ENCODE measurements at regions not wholly inside any gene's neighbourhood (a gene's known extent, or its start where the extent isn't known, plus 50 kb on each side); places are given as distances from the start of the nearest gene placed in this dataset.
"Not testable (repeated sequence)": the region's sequence is repeated elsewhere in the genome, so short reads cannot be mapped to it uniquely, and the experiment has no call there.

DNA sequence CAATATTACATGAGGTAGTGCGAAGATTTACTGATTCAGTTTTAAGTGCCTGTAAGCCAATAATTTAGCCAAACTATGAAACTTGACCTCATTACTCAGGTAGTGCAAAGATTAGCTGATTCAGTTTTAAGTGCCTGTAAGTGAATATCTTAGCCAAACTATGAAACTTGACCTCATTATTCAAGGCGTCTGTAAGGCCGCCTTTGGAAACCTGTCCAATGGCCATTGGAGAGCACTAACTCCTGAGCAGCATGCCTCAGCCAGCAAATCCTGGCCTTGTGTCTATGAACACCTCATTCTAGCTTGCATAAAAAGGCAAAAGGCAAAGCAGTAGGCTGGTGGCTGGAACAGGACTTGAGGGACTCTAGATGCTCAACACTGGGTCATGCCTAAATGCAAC, 127.0 kb upstream of the GPR12 start:
- no peak for DNase-seq

DNA sequence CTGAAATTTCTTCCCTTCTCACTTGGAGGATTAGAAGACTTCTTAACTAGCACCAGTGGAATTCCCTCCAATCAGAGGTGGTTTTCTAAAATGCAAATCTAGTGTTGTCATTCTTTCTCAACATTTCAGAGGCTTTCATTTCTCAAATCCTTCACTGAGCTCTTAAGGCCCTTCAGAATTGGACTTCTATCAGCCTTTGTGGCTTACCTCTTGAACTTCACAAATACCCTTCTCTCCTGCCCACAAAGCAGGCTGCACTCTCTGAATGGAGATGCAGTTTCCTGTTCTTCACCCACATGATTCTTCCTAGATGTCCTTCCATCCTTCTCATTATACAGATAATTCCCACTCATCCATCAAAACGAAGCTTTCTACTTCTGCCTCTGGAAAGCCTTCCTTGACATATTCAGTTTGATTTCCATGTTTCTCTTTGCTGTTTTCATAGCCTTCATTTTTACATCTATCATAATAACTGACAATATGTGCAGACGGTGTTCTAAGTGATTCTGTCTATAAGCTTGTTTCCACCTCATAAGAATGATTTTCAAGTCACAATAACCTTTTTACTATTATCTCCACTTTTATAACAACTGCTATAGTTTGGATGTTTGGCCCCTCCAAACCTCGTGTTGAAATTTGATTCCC, 123.1 kb upstream of the GPR12 start:
- DNase-seq, result no peak

DNA sequence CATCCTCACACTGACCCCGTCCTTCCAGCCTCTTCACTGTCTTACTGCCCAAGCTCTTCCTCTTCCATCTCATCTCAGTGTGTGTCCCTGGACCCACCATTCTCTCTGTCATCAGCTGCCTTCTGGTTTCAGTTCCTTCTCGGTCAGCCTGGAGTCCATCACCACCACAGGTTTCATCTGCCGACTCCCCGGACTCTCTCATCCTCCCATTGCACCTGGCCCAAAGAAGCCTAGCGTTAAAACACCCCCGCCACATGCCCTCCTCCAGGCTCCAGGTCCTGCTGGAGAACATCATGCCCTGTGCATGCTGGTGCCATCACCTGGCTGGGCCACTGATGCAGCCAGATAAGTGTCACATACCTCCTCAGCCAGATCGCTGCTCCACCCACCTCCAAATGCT, 122.1 kb upstream of the GPR12 start:
- no peak for DNase-seq

DNA sequence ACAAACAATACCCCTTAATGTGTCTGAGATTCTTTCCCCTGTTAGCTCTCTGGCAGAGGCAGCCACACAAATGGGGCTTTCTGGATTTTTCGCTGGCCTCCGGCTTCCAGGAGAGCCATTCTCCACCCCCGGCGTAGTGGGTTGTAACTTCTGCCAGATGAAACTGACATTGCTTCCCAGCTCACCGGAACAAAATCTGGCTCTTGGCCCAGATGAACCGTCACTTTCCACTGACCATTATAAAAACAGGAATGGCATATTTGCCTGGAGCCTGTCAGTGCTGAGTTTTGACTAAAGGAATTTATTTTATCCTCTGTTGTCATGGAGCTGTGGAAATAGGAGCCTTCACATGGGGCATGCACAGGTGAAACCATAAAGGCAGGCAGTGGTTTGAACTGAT, 120.6 kb upstream of the GPR12 start:
- no peak for DNase-seq

DNA sequence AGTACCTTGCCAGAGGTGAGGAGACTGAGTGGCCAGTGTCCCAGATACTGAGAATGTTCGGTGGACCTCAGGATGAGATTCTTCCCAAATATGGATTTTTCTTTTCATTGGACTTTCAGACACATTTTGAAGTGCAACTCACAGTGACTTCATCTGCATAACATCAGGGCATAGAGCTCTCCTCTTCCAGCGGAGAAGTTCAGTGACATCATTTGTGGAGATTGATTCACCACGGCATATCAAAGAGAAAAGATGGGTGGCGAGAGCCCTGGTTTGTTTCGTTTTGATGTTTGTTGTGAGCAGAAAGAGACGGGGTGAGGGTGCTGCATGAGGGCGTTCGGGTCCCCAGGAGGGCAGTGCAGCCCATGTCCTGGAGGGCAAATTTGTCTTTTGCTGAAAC, 120.1 kb upstream of the GPR12 start:
- no peak for DNase-seq

DNA sequence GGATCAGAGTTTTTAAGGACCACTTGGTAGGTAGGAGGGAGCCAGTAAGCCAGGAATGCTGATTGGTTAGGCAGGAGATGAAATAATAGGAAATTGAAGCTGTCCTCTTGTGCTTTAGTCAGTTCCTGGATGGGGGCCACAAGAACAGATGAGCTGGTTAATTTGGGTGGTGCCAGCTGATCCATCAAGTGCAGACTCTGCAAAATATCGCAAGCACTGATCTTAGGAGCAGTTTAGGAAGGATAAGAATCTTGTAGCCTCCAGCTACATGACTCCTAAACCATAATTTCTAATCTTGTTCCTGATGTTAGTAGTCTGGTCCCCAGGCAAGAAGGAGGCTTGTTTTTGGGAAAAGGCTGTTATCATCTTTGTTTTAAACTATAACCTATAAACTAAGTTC, 117.9 kb upstream of the GPR12 start:
- no peak for DNase-seq

DNA sequence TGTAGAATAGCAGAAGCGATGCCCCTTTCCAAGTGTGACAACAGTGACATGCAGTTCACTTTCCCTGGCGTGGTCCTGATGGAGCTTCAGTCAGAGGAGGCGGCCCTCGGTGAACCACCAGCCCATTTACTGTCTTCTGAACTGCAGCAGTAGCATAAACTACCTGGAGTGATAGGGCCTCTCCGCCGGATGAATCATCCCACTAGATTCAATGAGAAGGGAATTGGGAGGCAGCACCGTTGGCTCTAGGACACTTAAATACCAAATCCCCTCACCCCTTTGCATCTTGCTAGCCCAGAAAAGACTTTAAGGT, 112.8 kb upstream of the GPR12 start:
- no peak for DNase-seq

DNA sequence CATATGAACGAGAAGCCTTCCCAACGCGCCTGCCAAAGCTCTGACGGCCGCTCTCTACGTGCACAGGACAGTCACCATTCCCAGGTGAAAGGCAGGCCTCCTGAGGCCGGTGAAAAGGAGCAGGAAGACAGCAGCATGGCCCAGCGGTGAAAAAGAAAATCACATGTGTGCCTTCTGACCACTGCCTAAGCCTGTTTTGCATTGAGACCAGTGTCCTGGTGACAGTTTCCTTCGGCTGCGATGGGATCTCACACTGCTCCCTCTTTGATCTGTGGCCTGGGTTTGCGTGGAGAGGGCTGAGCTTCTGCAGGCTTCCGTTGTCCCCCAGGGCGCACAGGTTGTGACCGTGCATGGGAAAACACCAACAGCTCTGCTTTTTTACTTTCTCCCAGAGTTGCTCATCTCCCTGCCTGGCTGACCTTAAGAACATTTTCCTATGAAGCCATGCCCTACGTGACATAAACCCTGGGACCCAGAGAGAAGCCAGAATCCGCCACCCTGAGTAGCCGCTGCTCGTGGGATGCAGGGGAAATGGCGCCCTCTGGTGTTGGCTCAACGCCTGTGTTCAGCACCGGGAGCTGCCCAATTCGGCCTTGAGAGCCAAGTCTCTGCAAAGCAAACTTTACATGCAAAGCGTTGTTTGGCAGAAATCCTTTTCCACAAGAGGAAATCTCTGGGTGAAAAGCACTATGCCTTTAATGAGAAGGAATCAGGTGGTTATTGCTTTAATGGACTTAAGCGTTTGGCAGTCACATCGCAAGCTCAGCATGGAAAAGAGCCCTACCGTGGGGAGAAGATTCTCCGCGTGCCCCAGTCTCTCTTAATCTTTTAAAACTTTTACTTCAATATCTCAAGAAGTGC, 112.2 kb upstream of the GPR12 start:
- DNase-seq, result peak in 7 of 14 donors; percentile 11 to 60 (median 30)

DNA sequence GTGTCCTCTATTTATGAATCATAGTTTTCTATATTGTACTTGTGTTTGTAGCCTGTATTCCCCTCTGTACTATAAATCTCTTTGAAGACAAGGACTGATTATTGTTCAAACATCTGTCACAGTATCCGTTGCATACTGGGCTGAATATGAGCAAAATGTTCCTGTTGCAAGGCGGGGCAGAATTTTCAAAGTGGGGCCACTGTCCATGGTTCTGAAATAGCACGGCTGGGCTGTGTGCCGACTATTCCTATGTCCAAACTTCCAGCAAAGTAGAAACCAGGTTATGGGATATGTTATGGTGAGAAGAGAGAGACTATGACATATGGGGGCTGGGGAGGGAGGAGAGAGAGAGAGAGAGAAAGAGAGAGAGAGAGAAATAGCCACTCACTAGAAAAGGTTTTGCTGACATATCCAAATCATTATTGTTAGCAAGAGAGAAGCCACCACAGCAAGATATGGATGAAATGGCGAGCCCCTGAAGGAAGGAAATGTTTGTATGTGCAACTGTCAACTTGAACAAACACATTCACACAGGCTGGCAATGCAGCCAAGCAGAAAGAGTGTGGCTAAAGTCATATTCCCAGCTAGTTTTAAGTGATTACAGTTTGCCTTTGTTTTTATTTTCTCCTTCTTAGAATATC, 107.0 kb upstream of the GPR12 start:
- peak in 1 of 14 donors; percentile 8 for DNase-seq

DNA sequence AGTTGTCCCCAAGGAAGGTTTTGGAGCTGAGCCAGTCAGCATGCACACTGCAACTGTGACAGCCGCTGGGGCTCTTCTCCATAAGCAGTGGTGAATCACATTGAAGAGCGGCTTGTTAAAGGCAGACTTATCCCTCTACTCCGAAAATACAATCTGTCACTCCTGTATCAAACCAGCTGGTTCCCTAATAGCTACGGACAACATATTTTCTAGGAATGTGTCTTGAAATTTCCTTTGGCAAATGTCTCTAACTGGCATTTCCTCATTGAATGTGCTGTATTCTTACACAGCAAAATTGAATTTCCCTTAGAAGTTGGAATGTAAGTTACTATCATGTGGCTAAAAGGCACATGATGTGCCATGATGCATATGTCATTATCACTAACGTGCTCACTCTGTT, 104.0 kb upstream of the GPR12 start:
- DNase-seq, result no peak

DNA sequence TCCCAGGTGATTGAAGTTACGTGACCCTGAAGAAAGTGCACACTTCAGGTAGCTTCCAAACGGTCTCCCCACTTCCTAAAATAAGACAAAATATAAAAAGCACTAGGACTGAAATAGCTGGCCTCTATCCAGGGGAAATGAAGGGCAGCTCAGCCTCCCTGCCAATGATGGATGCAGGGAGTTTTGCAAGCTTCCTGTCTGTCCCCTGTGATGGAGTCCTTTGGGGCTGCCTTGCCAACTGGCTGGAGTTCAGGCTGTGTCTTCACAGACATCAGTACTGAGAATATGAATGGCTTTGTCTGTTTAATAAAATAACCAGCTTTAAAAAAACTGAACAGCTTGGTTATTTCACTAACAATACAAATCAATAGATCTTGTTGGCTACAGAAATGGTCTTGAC, 101.4 kb upstream of the GPR12 start:
- DNase-seq, result no peak

DNA sequence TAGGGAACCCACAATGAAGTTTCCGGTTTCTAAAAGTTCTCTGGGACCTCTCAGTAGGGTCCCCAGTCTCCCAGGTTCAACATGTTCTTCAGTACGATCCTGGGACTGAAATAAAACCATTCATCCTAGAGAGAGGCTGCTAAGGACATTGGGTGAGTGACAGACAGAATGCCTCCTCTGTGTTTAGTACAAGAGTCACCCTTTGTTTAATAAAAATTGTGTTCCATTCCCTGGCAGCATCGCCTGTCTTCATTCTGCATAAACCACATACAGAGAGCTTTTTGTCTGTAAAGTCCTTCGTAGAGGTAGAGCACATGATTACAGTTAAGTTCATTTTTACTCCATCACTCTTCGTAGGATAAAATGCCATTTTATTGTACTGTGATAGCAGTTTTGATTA, 95.3 kb upstream of the GPR12 start:
- DNase-seq, result peak in 8 of 14 donors; percentile 3 to 47 (median 30)

DNA sequence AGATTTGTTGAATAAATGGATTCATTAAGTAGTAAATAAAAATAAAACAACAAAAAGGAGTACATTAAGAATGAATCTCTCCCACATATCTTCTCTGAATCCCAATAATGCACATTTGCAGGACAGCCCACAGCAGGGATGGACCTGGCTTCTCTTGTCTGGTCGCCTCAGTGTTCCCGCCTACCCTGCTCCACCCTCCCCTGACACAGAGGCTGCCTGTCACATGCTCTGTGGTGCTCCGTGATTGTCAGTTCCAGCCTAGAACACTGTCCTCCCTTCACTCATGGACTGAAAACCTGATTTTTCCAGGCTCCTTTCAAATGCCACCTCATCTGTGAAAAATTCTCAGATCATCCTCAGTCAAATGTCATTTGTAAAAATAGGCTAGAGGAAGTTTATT, 94.5 kb upstream of the GPR12 start:
- peak in 11 of 14 donors; percentile 7 to 48 (median 41) for DNase-seq

DNA sequence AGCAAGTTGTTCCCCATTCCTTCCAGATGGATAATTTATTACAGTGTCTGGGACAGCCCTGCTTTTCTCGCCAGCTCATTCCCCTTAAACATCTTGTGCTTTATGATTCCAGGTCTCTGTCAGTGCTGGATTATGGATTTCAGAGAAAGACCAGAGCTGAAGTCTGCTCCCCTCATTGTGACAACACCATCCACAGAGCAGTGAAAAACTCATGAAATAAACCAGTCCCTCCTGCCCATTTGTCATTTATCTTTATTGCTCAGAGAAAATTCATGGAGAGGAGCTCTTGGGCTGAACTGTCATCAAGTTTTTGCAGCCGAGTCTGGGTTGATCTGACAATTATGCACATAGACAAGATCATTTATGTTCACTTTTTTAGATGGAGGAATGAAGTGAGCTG, 92.7 kb upstream of the GPR12 start:
- no peak for DNase-seq

DNA sequence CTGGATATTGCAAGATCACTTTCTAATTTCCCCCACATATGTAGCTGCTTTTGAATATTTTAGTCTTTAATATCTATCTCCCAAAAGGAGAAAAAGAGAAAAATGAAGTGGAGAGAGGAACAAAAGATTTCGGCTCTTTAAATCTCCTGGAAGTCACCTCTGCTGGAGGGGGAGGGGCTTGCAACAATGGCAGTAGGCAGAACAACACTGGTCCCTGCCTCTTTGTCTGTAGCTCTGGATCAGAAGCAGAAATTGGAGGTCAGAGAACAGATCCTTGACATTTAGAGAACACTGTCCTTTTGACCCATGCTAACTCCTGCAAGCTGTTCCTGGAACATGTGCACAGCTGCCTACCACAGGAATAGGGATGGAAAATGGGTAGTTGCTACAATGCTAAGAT, 86.7 kb upstream of the GPR12 start:
- DNase-seq, result no peak

DNA sequence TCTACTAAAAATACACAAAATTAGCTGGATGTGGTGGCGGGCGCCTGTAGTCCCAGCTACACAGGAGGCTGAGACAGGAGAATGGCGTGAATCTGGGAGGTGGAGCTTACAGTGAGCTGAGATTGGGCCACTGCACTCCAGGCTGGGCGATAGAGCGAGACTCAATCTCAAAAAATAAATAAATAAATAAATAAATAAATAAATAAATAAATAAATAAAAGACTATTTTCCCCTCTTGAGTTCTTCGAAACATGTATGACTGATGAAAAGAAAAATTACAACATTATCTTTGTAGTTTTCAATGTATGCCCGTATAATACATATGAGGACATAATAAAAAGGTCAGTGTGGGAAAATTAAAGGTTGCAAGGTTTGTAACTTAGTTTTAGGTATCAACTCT, 84.5 kb upstream of the GPR12 start:
- DNase-seq, result not testable (repeated sequence)

DNA sequence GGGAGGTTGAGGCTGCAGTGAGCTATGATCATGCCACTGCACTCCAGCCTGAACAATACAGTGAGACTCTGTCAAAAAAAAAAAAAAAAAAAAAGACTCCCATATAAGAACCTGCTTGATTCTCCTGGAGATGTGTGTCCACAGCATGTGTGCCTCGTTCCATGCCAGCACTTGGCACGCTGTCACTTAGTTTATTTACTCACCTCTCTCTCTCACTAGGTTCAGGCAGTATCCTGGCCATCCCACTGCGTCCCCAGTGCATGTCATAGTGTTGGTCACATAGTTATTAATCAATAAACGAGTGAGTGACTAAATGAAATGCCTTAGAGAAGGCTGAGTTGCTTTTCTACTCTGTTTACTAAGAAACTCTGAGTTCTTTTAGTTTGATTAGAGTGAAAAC, 79.1 kb upstream of the GPR12 start:
- no peak for DNase-seq

DNA sequence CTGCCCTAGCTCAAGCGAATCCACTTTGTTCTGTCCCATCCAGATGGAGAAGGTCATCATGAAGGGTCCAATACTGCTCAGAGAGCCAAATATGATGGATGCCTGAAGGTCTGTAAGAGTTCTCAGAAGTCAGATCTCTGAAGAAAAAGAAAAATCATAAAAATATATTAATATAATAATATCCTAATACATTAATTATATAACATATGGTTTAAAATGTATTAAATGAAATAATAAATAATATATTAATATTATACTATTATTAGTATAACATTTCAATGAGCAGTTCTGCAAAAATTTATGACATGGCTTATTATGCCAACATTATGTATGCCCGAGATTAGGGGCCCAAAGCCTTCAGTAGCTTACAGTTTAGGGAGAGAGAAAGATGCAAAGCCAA, 78.2 kb upstream of the GPR12 start:
- DNase-seq, result no peak

DNA sequence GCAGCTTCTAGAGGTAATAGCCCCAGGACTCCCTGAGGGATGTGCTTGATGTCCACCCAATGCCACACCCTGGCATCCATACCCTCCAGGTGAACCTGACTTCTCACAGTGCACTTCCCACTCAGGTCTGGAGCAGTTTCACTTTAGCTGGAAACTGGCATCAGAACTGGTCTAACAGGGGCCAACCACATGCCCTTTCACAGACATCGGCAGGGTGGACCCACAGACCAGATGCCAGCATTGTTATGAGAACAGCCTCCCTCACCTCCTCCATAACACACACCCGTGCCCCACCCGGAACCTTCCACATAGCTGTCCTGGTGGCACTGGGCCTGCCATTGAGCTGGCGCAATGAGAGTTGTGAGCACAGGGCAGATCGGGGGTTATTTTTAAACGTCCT, 77.4 kb upstream of the GPR12 start:
- no peak for DNase-seq

DNA sequence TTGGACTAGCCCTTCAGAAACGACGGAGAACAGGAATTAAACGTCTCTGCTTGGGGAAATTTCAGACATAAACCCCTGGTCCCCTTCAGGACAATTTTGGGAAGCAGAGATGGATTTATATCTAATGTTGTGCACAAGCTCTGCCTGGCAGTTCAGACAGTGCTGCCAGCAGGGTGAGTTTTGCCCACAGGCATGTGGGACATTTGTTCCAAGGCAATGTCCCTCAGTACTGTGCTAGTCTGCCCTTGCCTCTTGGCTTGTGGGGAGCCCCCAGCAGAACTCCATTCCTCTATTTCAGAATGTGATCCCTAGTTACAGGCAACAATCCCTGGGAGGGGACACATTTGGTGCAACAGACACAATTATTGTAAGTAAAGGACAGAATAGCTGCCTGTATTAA, 76.5 kb upstream of the GPR12 start:
- no peak for DNase-seq

DNA sequence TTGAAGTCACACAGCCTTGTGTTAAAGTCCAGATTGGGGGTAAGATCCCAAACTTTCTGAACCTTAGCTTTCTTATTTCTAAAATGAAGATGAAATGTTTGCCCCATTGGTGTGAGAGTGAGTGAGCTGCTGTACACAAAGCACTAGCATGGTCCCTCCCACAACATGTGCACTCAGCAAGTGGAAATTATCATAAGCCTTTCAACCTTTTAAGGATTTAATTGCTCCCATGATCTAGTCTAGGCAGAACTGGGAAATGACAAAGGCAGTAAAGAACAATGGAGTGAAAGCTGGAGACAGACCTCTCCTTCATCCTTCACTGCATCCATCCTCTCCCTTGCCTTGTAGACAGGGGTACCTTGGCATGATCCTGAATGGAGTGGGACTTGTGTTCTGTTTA, 76.0 kb upstream of the GPR12 start:
- no peak for DNase-seq

DNA sequence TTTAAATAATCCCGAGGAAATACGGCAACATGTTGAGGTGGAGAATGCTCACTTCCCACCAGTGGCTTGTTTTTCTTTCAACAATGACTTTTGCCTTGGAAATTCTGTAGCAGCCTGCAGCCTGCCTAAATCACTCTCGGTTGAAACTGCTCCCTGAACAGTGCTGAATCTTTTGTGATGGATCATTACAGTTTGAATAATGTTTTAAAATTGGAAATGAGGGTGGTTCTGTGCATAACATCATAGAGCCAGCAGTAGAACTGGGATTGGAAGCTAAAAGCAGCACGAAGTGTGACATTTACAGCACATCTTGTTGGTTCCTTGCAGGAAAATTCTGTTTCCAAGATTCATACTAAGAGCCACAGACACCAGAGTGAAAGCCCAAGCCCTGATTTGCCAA, 74.1 kb upstream of the GPR12 start:
- no peak for DNase-seq

DNA sequence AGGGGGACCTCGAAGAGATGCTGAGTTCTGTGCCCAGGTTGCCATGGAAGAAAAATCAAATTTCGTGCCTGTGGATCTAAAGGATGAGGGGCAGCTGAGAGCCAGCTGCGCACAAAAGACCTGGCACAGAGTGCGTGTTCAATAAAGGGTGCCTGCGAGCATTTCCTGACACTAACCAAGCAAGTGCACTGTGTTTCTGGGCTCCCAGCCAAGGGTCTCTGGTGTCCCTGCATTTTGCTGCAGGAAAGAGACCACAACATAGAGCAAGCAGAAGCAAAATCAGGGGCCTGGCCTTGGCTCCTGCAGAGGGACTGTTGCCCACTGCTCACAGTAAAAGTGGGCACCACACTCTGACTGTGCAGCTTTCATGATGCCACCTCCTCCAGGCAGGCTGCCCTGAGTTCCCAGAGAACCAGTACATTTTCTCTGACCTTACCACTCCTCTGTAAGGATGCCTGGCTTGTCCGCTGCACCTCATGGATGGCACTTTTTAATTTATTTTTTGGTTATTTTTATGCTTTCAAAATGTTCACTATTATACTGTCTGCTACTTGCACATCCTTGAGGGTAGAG, 70.8 kb upstream of the GPR12 start:
- no peak for DNase-seq

DNA sequence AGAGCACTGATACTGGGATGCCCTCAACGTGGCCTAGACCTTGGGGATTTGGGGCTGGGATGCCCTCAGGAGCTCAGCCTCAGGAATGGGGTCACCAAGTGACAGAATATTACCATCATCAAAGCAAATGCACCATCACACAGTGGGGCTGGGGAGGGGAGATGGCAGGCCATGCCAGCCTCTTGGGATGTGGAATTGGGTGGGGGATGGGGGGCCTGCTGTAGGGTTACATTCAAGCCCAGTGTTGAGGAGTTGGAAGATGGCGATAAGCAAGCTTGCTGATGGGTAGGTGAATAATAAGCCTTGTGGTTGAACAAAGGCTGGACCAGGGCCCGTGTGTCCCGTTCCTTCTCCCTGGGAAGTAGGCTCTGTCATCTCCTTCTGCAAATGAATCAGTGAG, 69.1 kb upstream of the GPR12 start:
- DNase-seq, result no peak
